ENCODE measurements at regions not wholly inside any gene's neighbourhood (a gene's known extent, or its start where the extent isn't known, plus 50 kb on each side); places are given as distances from the start of the nearest gene placed in this dataset.

- no peak for DNase-seq
- H3K4me1 Mint-ChIP-seq (ENCODE audit: low read depth), result no peaks in the 10 kb centered on the region
- no peak overlapping the region for H3K4me3 Mint-ChIP-seq
- H3K36me3 Mint-ChIP-seq (ENCODE audit: low read depth), result no peaks in the 10 kb centered on the region
- TF ChIP-seq CTCF (IDR thresholded peaks at IDR 0.05), result no peak
- no peak for ATAC-seq
- peaks cover 1% of the 10 kb centered on the region for H3K9me3 Mint-ChIP-seq
- no peak overlapping the region for H3K27ac Mint-ChIP-seq
- H3K27me3 Mint-ChIP-seq, result no peaks in the 10 kb centered on the region
- ChIA-PET POLR2A (no interaction called here), CTCF (no interaction called here)
- intact Hi-C loops (cut with micrococcal nuclease), result no loop called here
These were observed 138.1 kb upstream of the LMNTD1 start for GRCh38 chr12:25690996-25691864.

GRCh38 chr12:25691865-25692114 lies 138.7 kb upstream of the LMNTD1 start:
- H3K4me1 Mint-ChIP-seq (ENCODE audit: low read depth), result no peaks in the 10 kb centered on the region
- ATAC-seq (no peak), DNase-seq (no peak)
- no peak overlapping the region for H3K4me3 Mint-ChIP-seq
- ChIA-PET CTCF (no interaction called here), POLR2A (no interaction called here)
- TF ChIP-seq CTCF (IDR thresholded peaks at IDR 0.05), result no peak
- H3K36me3 Mint-ChIP-seq (ENCODE audit: low read depth), result no peaks in the 10 kb centered on the region
- intact Hi-C loops (cut with micrococcal nuclease), result no loop called here
- H3K27ac Mint-ChIP-seq, result no peak overlapping the region
- H3K27me3 Mint-ChIP-seq, result no peaks in the 10 kb centered on the region
- peaks cover 4% of the 10 kb centered on the region for H3K9me3 Mint-ChIP-seq

- ChIA-PET CTCF (no interaction called here), POLR2A (no interaction called here)
These were observed 139.3 kb upstream of the LMNTD1 start for GRCh38 chr12:25692115-25693035.

GRCh38 chr12:25694072-25694471 lies 141.0 kb upstream of the LMNTD1 start:
- Mint-ChIP-seq H3K9me3 (peaks cover 2% of the 10 kb centered on the region), H3K4me1 (ENCODE audit: low read depth) (no peaks in the 10 kb centered on the region), H3K36me3 (ENCODE audit: low read depth) (no peaks in the 10 kb centered on the region), H3K27ac (no peak overlapping the region), H3K27me3 (no peaks in the 10 kb centered on the region), H3K4me3 (no peak overlapping the region)
- DNase-seq (no peak), ATAC-seq (no peak)
- ChIA-PET CTCF (no interaction called here), POLR2A (no interaction called here)
- no peak for TF ChIP-seq CTCF (IDR thresholded peaks at IDR 0.05)
- intact Hi-C loops (cut with micrococcal nuclease), result no loop called here

More at GRCh38 chr12:25692115-25693035, 139.3 kb upstream of the LMNTD1 start:
- DNase-seq, result no peak
- Mint-ChIP-seq H3K36me3 (ENCODE audit: low read depth) (no peaks in the 10 kb centered on the region), H3K27ac (no peak overlapping the region), H3K4me1 (ENCODE audit: low read depth) (no peaks in the 10 kb centered on the region), H3K27me3 (no peaks in the 10 kb centered on the region), H3K9me3 (peaks cover 2% of the 10 kb centered on the region), H3K4me3 (no peak overlapping the region)
- intact Hi-C loops (cut with micrococcal nuclease), result no loop called here
- no peak for TF ChIP-seq CTCF (IDR thresholded peaks at IDR 0.05)
- ATAC-seq, result no peak

- intact Hi-C loops (cut with micrococcal nuclease), result no loop called here
- H3K4me3 Mint-ChIP-seq, result no peak overlapping the region
- H3K4me1 Mint-ChIP-seq (ENCODE audit: low read depth), result no peaks in the 10 kb centered on the region
- peaks cover 2% of the 10 kb centered on the region for H3K9me3 Mint-ChIP-seq
- no peak for ATAC-seq
- TF ChIP-seq CTCF (IDR thresholded peaks at IDR 0.05), result no peak
- POLR2A ChIA-PET, result no interaction called here
- DNase-seq, result no peak
- no peaks in the 10 kb centered on the region for H3K27me3 Mint-ChIP-seq
- H3K27ac Mint-ChIP-seq, result no peak overlapping the region
- CTCF ChIA-PET, result no interaction called here
- no peaks in the 10 kb centered on the region for H3K36me3 Mint-ChIP-seq (ENCODE audit: low read depth)
These were observed 142.5 kb upstream of the LMNTD1 start for GRCh38 chr12:25695574-25695973.

All from activated CD8-positive, alpha-beta T cell treated with anti-CD3 and anti-CD28 coated beads for 36 hours (primary cell).